ENCODE measurements at regions not wholly inside any gene's neighbourhood (a gene's known extent, or its start where the extent isn't known, plus 50 kb on each side); places are given as distances from the start of the nearest gene placed in this dataset.

- TF ChIP-seq, protein P1, sequence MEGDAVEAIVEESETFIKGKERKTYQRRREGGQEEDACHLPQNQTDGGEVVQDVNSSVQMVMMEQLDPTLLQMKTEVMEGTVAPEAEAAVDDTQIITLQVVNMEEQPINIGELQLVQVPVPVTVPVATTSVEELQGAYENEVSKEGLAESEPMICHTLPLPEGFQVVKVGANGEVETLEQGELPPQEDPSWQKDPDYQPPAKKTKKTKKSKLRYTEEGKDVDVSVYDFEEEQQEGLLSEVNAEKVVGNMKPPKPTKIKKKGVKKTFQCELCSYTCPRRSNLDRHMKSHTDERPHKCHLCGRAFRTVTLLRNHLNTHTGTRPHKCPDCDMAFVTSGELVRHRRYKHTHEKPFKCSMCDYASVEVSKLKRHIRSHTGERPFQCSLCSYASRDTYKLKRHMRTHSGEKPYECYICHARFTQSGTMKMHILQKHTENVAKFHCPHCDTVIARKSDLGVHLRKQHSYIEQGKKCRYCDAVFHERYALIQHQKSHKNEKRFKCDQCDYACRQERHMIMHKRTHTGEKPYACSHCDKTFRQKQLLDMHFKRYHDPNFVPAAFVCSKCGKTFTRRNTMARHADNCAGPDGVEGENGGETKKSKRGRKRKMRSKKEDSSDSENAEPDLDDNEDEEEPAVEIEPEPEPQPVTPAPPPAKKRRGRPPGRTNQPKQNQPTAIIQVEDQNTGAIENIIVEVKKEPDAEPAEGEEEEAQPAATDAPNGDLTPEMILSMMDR (IDR thresholded peaks at IDR 0.05), result no peak
- TF ChIP-seq MAX (IDR thresholded peaks at IDR 0.05) (no peak), POLR2A (IDR thresholded peaks at IDR 0.05; ENCODE audit: low read length) (no peak), KDM1A (IDR thresholded peaks at IDR 0.05; ENCODE audit: low read depth) (no peak), RCOR1 (IDR thresholded peaks at IDR 0.05; ENCODE audit: low read depth, low read length) (no peak), EHF (CRISPR knock-in tag; IDR thresholded peaks at IDR 0.05) (no peak), SMC3 (IDR thresholded peaks at IDR 0.05) (no peak), CEBPB (IDR thresholded peaks at IDR 0.05) (no peak), RAD21 (conservative IDR thresholded peaks at IDR 0.05 in 1 of 2, IDR thresholded peaks at IDR 0.05 in 1 of 2) (no peak), HDAC2 (IDR thresholded peaks at IDR 0.05) (no peak), POLR2AphosphoS2 (conservative IDR thresholded peaks at IDR 0.05; ENCODE audit: low read length) (no peak)
- TF ChIP-seq, protein P2, sequence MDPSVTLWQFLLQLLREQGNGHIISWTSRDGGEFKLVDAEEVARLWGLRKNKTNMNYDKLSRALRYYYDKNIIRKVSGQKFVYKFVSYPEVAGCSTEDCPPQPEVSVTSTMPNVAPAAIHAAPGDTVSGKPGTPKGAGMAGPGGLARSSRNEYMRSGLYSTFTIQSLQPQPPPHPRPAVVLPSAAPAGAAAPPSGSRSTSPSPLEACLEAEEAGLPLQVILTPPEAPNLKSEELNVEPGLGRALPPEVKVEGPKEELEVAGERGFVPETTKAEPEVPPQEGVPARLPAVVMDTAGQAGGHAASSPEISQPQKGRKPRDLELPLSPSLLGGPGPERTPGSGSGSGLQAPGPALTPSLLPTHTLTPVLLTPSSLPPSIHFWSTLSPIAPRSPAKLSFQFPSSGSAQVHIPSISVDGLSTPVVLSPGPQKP (IDR thresholded peaks at IDR 0.05; ENCODE audit: low read depth, low read length), result no peak
Measured at GRCh38 chr11:98625526-98625925, 395.2 kb upstream of the CNTN5 start.

Measured in A549 (cell line).